ENCODE measurements at regions not wholly inside any gene's neighbourhood (a gene's known extent, or its start where the extent isn't known, plus 50 kb on each side); places are given as distances from the start of the nearest gene placed in this dataset.

DNA sequence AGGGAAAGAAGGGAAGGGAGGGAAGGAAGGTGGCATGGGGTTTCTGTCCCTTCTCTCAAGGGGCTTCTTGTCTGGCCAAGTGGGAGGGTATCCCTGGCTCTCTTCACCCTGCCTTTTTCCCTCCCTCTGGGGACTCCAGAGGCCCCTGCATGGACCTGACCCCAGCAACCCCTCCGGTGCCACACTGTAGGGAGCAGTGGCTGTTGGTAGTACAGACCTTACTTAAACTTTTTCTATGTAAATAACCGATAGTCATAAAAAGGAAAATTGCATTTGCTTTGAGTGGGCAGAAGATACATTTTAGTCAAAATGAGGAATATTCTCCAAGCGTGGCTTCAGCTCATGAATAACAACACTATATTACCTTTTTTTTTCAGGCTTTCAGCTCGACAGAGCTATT, 1384.0 kb downstream of the BRD1 start:
- Histone ChIP-seq H3K4me1 (ENCODE audit: control insufficient read depth in 1 of 2, insufficient read depth in 2 of 2, low read length in 2 of 2) (no peaks in the 10 kb centered on the region), H3K36me3 (ENCODE audit: control insufficient read depth in 1 of 2, insufficient read depth in 2 of 2, low read length in 2 of 2) (no peaks in the 10 kb centered on the region), H3K9me3 (ENCODE audit: control insufficient read depth in 1 of 2, low read length in 2 of 2) (no peaks in the 10 kb centered on the region), H3K4me3 (ENCODE audit: low read depth in 1 of 2, low read length in 2 of 2) (no peak overlapping the region), H3K27me3 (ENCODE audit: control insufficient read depth in 1 of 2, insufficient read depth in 2 of 2, low read length in 2 of 2) (peaks cover 0 to 10% of the 10 kb centered on the region in 2 donors), H3K9ac (ENCODE audit: low read depth in 1 of 2, low read length in 2 of 2) (no peak overlapping the region), H3K27ac (ENCODE audit: low read depth, low read length) (no peak overlapping the region)

DNA sequence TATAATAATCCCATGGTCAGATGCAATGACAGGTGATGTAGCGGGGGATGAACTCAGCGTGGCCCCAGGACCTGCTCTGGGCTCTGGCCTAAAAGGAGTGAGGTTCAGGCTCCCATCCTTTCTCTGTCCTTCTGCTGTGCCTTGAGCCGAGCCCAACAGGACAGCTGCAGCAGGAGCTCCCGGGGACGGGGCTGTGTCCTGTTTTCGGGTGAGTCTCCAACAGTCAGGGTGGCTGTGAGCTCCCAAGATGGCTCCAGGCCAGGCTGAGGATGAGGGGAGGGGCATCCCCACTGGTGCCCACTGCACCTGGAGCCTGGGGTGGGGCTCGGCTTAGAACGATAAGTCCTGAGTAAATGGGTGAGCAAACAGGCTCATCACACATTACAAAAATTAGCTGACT, 1385.0 kb downstream of the BRD1 start:
- Histone ChIP-seq H3K9ac (ENCODE audit: low read depth in 1 of 2, low read length in 2 of 2) (no peak overlapping the region), H3K9me3 (ENCODE audit: control insufficient read depth in 1 of 2, low read length in 2 of 2) (no peaks in the 10 kb centered on the region), H3K27me3 (ENCODE audit: control insufficient read depth in 1 of 2, insufficient read depth in 2 of 2, low read length in 2 of 2) (peaks cover 0 to 10% of the 10 kb centered on the region in 2 donors), H3K4me3 (ENCODE audit: low read depth in 1 of 2, low read length in 2 of 2) (no peak overlapping the region), H3K4me1 (ENCODE audit: control insufficient read depth in 1 of 2, insufficient read depth in 2 of 2, low read length in 2 of 2) (no peaks in the 10 kb centered on the region), H3K27ac (ENCODE audit: low read depth, low read length) (no peak overlapping the region), H3K36me3 (ENCODE audit: control insufficient read depth in 1 of 2, insufficient read depth in 2 of 2, low read length in 2 of 2) (no peaks in the 10 kb centered on the region)

DNA sequence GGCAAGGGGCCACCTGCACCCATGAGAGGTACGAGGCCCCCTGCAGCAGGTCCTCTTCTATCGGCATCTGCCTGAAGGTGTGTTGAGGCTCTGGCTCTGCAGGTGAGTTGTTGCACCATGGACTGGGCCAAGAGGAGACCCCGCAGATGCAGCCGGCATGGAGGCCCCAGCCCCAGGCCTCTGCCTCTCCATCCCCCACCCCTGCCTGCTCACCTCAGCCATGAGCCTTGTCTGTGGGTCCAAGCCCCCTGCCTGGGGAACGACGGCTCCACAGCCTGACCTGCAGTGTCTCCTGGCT, 1386.2 kb downstream of the BRD1 start:
- Histone ChIP-seq H3K9me3 (ENCODE audit: control insufficient read depth in 1 of 2, low read length in 2 of 2) (no peaks in the 10 kb centered on the region), H3K36me3 (ENCODE audit: control insufficient read depth in 1 of 2, insufficient read depth in 2 of 2, low read length in 2 of 2) (no peaks in the 10 kb centered on the region), H3K9ac (ENCODE audit: low read depth in 1 of 2, low read length in 2 of 2) (no peak overlapping the region), H3K4me1 (ENCODE audit: control insufficient read depth in 1 of 2, insufficient read depth in 2 of 2, low read length in 2 of 2) (no peaks in the 10 kb centered on the region), H3K27me3 (ENCODE audit: control insufficient read depth in 1 of 2, insufficient read depth in 2 of 2, low read length in 2 of 2) (peaks cover 0 to 7% of the 10 kb centered on the region in 2 donors), H3K4me3 (ENCODE audit: low read depth in 1 of 2, low read length in 2 of 2) (no peak overlapping the region), H3K27ac (ENCODE audit: low read depth, low read length) (no peak overlapping the region)

DNA sequence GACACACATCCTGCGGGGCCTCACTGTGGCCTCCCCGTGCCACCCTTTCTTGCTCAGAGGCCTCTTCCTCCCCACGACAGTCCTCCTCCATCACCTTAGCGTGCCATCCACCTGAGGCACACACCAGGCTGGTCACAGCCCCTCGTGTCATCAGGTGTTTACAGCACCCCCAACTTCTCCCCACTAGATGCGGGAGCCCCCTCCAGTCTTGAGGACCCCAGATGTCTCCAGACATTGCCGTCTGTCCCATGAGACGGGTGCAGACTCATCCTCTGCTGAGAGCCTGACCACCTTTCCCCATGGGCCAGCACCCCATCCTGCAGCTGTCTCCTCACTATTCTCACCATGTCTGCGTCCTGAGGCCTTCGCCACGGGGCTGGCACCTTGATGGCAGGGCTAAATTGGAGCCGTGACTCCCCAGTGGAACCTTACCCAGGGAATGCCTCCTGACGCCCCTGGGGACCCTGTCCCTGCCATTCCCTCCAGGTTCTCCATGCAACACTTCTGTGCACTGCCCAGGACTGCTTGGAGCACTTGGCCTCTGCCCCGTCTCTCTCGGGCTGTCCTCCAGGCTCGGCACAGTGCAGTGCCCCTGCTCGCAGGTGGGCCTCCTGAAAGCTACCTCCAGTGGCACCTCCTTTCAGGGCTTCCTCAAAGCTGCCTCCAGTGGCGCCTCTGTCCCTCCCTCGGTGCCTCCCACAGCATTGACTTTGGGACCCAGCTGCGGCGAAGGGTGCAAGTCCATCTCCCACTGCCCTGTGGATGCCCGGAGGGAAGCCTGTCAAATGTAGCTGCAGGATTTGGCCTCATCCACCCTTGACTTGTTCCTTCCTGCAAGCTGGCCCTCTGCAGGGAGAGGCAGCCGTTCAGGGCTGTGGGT, 1386.8 kb downstream of the BRD1 start:
- H3K27me3 ChIP-seq (ENCODE audit: control insufficient read depth in 1 of 2, insufficient read depth in 2 of 2, low read length in 2 of 2) = peaks cover 0 to 7% of the 10 kb centered on the region in 2 donors
- no peak overlapping the region for H3K27ac ChIP-seq (ENCODE audit: low read depth, low read length)
- H3K9me3 ChIP-seq (ENCODE audit: control insufficient read depth in 1 of 2, low read length in 2 of 2) = no peaks in the 10 kb centered on the region
- H3K36me3 ChIP-seq (ENCODE audit: control insufficient read depth in 1 of 2, insufficient read depth in 2 of 2, low read length in 2 of 2) = no peaks in the 10 kb centered on the region
- no peaks in the 10 kb centered on the region for H3K4me1 ChIP-seq (ENCODE audit: control insufficient read depth in 1 of 2, insufficient read depth in 2 of 2, low read length in 2 of 2)
- no peak overlapping the region for H3K4me3 ChIP-seq (ENCODE audit: low read depth in 1 of 2, low read length in 2 of 2)
- no peak overlapping the region for H3K9ac ChIP-seq (ENCODE audit: low read depth in 1 of 2, low read length in 2 of 2)

DNA sequence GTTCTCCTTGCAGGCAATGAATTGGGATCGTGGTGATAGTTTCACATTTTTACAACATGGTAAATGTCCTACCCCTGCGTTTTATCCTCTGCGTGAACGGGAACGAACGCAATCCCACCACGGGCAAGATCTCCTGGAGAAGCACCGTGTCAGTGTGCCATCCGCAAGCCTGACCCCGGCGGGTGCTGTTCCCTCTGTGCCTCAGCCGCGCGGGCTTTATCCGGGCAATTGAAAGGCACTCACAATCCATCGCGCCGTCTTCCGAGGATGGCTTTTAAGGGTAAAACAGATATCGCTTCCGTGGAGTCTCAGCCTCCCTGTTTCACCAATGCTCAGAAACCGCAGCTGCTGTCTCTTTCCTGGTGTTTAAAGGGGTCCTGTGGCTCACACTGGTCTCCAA, 1387.5 kb downstream of the BRD1 start:
- no peak overlapping the region for H3K4me3 ChIP-seq (ENCODE audit: low read depth in 1 of 2, low read length in 2 of 2)

DNA sequence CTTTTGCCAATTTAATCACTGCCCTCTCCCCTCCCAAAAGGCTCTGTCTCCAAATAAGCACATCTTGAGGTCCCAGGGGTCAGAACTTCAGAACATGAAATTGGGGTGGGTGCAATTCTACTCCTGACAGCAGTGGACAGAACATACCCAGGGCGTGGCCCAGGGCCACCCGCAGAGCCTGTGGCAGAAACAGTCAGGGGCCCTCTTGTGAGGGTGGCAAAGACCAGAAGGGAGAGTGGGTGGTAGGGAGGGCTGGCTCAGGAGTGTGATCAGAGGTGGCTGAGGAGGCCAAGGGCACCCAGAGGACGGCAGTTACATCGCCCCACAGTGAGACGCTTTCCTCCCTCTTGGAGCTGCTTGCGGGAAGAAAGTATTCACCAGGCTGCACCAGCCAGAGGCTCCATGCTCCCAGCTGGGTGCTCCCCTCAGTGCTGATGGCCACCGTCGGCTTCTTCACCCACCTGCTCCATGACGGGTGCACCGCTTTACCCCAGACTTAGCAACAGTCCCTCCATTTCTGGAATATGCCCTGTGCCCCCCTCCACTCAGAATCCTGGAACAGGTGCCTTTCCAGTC, 1388.0 kb downstream of the BRD1 start:
- H3K27me3 ChIP-seq (ENCODE audit: control insufficient read depth in 1 of 2, insufficient read depth in 2 of 2, low read length in 2 of 2) = peaks cover 0 to 7% of the 10 kb centered on the region in 2 donors

More for the DNA sequence above, 1387.5 kb downstream of the BRD1 start:
- Histone ChIP-seq H3K9me3 (ENCODE audit: control insufficient read depth in 1 of 2, low read length in 2 of 2) (no peaks in the 10 kb centered on the region), H3K36me3 (ENCODE audit: control insufficient read depth in 1 of 2, insufficient read depth in 2 of 2, low read length in 2 of 2) (no peaks in the 10 kb centered on the region), H3K9ac (ENCODE audit: low read depth in 1 of 2, low read length in 2 of 2) (no peak overlapping the region), H3K4me1 (ENCODE audit: control insufficient read depth in 1 of 2, insufficient read depth in 2 of 2, low read length in 2 of 2) (no peaks in the 10 kb centered on the region), H3K27me3 (ENCODE audit: control insufficient read depth in 1 of 2, insufficient read depth in 2 of 2, low read length in 2 of 2) (peaks cover 0 to 7% of the 10 kb centered on the region in 2 donors), H3K27ac (ENCODE audit: low read depth, low read length) (no peak overlapping the region)

DNA sequence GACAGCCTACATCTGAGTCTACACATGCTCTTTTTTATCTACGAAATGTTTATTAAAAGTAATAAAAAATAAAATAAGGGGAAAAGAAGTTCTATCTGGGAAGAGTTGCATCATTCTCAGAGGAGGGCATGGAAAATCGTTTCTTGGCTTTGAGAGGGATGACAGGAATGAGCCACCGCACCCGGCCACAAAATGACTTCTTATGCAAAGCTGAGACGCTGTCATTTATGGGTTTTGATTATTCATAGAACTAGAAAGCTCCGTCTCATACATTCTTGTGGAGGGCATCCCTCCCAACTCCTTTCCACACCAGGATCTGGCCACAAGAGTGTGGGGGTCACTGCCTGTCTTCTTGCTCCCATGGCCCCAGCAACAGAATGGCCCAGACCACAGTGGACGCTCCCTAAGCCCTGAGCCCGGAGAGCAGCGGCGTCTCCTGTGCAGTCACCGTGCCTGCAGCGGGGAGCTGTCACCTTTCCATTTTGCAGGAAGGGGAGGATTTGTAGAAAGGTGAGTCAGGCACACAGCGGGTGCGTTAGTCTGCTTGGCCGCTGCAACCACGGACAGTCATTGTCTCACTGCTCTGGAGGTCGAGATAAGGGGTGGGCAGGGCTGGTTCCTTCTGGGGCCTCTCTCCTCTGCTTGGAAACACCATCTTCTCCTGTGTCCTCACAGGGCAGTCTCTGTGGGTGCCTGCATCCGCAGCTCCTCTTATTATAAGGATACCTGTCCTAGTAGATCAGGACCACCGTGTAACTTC, 1388.7 kb downstream of the BRD1 start:
- H3K27me3 ChIP-seq (ENCODE audit: control insufficient read depth in 1 of 2, insufficient read depth in 2 of 2, low read length in 2 of 2) = peaks cover 0 to 7% of the 10 kb centered on the region in 2 donors
- no peak overlapping the region for H3K27ac ChIP-seq (ENCODE audit: low read depth, low read length)
- no peaks in the 10 kb centered on the region for H3K9me3 ChIP-seq (ENCODE audit: control insufficient read depth in 1 of 2, low read length in 2 of 2)
- H3K4me1 ChIP-seq (ENCODE audit: control insufficient read depth in 1 of 2, insufficient read depth in 2 of 2, low read length in 2 of 2) = no peaks in the 10 kb centered on the region
- H3K4me3 ChIP-seq (ENCODE audit: low read depth in 1 of 2, low read length in 2 of 2) = no peak overlapping the region
- H3K9ac ChIP-seq (ENCODE audit: low read depth in 1 of 2, low read length in 2 of 2) = no peak overlapping the region
- no peaks in the 10 kb centered on the region for H3K36me3 ChIP-seq (ENCODE audit: control insufficient read depth in 1 of 2, insufficient read depth in 2 of 2, low read length in 2 of 2)

More for the DNA sequence above, 1388.0 kb downstream of the BRD1 start:
- Histone ChIP-seq H3K4me1 (ENCODE audit: control insufficient read depth in 1 of 2, insufficient read depth in 2 of 2, low read length in 2 of 2) (no peaks in the 10 kb centered on the region), H3K36me3 (ENCODE audit: control insufficient read depth in 1 of 2, insufficient read depth in 2 of 2, low read length in 2 of 2) (no peaks in the 10 kb centered on the region), H3K27ac (ENCODE audit: low read depth, low read length) (no peak overlapping the region), H3K9ac (ENCODE audit: low read depth in 1 of 2, low read length in 2 of 2) (no peak overlapping the region), H3K4me3 (ENCODE audit: low read depth in 1 of 2, low read length in 2 of 2) (no peak overlapping the region), H3K9me3 (ENCODE audit: control insufficient read depth in 1 of 2, low read length in 2 of 2) (no peaks in the 10 kb centered on the region)

DNA sequence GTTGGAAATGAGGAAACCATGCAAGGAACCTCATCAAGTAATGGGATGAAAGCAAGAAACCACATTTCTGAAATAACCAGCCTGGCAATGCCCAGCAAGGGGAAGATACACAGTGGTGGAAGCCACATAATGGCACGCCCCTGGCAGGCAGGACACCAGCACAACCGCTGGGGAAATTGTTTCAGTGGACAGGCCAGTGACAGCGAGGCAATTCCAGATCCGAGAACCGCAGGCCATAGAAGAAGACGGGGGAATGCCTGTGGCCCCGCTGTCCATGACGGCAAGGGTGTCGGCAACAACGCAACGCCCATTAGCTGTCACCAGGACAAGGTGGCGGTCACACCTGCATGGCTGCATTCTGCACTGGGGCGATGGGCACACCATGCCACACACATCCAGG, 1389.6 kb downstream of the BRD1 start:
- peaks cover 0 to 7% of the 10 kb centered on the region in 2 donors for H3K27me3 ChIP-seq (ENCODE audit: control insufficient read depth in 1 of 2, insufficient read depth in 2 of 2, low read length in 2 of 2)
- no peaks in the 10 kb centered on the region for H3K4me1 ChIP-seq (ENCODE audit: control insufficient read depth in 1 of 2, insufficient read depth in 2 of 2, low read length in 2 of 2)
- H3K36me3 ChIP-seq (ENCODE audit: control insufficient read depth in 1 of 2, insufficient read depth in 2 of 2, low read length in 2 of 2) = no peaks in the 10 kb centered on the region
- H3K4me3 ChIP-seq (ENCODE audit: low read depth in 1 of 2, low read length in 2 of 2) = no peak overlapping the region
- no peak overlapping the region for H3K9ac ChIP-seq (ENCODE audit: low read depth in 1 of 2, low read length in 2 of 2)
- no peak overlapping the region for H3K27ac ChIP-seq (ENCODE audit: low read depth, low read length)
- no peaks in the 10 kb centered on the region for H3K9me3 ChIP-seq (ENCODE audit: control insufficient read depth in 1 of 2, low read length in 2 of 2)

DNA sequence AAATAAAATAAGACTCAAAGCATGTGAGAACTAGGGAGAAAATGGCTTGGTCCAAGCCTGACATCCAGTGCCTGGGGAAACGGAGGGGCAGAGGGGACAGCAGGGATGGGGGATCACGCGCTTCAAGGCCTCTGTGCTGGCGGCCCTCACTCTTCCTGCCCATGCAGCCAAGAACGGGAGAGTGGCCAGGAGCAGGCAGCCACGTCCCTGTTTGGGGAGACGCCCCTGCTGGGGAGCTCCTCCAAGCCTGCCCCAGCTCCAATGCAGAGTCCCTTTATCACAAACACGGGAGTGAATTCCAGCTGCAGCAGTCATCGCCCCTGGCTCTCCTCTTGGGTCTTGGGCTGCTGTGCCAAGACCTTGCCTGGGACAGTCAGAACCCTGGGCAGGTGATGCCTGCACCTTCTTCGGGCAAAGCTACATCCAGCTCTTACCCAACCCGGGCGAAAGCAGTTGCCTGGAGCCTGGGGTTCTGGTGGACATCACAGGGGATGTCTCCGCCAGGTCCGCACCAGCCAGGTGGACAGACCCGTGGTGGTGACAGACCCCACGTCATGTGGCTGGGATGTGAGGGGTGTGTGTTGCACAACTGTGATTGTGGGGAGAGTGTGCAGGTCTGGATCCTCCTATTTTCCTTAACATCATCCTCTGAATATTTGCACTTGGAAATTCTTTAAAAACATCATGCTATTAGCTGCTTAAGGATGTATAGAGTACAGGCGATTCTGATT, 1391.3 kb downstream of the BRD1 start:
- no peaks in the 10 kb centered on the region for H3K4me1 ChIP-seq (ENCODE audit: control insufficient read depth in 1 of 2, insufficient read depth in 2 of 2, low read length in 2 of 2)
- no peaks in the 10 kb centered on the region for H3K36me3 ChIP-seq (ENCODE audit: control insufficient read depth in 1 of 2, insufficient read depth in 2 of 2, low read length in 2 of 2)
- H3K9ac ChIP-seq (ENCODE audit: low read depth in 1 of 2, low read length in 2 of 2) = no peak overlapping the region
- H3K9me3 ChIP-seq (ENCODE audit: control insufficient read depth in 1 of 2, low read length in 2 of 2) = no peaks in the 10 kb centered on the region
- H3K27me3 ChIP-seq (ENCODE audit: control insufficient read depth in 1 of 2, insufficient read depth in 2 of 2, low read length in 2 of 2) = peaks cover 0 to 7% of the 10 kb centered on the region in 2 donors
- no peak overlapping the region for H3K27ac ChIP-seq (ENCODE audit: low read depth, low read length)
- H3K4me3 ChIP-seq (ENCODE audit: low read depth in 1 of 2, low read length in 2 of 2) = no peak overlapping the region

DNA sequence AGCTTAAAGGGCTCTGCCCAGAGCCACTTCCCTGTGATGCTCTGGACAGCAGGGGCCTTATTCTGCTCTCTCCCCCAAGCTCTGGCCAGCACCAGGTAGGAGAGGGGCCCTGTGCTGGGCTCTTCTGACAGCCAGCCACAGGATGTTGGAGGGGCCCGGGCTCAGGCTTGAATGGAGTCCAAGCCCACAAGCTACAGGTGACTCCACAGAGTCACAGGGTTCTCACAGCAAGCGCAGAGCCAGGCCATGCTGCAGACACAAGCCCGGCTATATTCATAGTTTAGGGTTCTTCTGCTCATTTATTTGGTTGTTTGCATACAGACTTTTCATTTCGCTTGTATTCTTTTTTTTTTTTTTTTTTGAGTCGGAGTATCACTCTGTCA, 1392.8 kb downstream of the BRD1 start:
- Histone ChIP-seq H3K9me3 (ENCODE audit: control insufficient read depth in 1 of 2, low read length in 2 of 2) (no peaks in the 10 kb centered on the region), H3K27me3 (ENCODE audit: control insufficient read depth in 1 of 2, insufficient read depth in 2 of 2, low read length in 2 of 2) (peaks cover 0 to 2% of the 10 kb centered on the region in 2 donors), H3K9ac (ENCODE audit: low read depth in 1 of 2, low read length in 2 of 2) (no peak overlapping the region), H3K36me3 (ENCODE audit: control insufficient read depth in 1 of 2, insufficient read depth in 2 of 2, low read length in 2 of 2) (no peaks in the 10 kb centered on the region), H3K27ac (ENCODE audit: low read depth, low read length) (no peak overlapping the region), H3K4me3 (ENCODE audit: low read depth in 1 of 2, low read length in 2 of 2) (no peak overlapping the region), H3K4me1 (ENCODE audit: control insufficient read depth in 1 of 2, insufficient read depth in 2 of 2, low read length in 2 of 2) (no peaks in the 10 kb centered on the region)

Measured in duodenal mucosa (tissue), 2 donors.